ENCODE measurements at regions not wholly inside any gene's neighbourhood (a gene's known extent, or its start where the extent isn't known, plus 50 kb on each side); places are given as distances from the start of the nearest gene placed in this dataset.

DNA sequence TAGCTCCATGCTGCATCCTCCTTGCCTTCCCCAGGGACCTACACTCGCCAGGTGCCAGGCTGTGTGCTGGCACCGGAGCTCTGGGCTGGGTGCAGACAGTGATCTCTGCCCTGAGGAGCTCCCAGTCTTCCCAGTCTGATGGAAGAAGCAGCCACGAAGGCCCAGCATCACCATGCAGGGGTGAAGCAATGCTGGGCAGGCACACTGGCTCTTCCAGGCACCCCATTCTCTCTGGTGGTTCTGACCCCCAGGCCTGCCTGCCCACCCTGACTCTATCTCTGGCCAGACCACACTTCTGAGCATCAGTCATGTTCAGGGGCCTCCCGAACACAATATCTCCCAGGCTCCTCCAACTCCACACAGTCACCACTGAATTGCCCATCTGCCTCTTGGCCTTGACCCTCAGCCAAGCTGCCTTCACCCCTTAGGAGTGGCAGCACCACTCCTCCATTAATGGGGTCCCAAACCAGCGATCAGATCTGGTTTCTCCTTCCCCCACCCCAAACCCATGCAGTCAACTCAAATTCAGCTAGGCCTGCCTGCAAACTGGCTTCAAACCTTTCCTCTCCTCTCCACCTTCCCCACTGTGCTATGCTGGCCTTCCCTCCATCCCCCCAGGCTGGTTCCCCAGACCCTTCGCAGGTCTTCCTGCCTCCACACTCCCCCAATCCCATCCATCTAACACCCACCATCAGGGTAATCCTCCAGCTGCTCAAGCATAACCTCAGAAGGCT, 102.7 kb upstream of the MVB12B start:
- intact Hi-C loops (cut with DNase I, micrococcal nuclease): loop anchor here in 1 of 2 donors (10.0 kb wide), 1 partner anchor 819 kb away; no protein-coding TSS in a partner anchor
- DNase-seq (no peak), ATAC-seq (no peak)

DNA sequence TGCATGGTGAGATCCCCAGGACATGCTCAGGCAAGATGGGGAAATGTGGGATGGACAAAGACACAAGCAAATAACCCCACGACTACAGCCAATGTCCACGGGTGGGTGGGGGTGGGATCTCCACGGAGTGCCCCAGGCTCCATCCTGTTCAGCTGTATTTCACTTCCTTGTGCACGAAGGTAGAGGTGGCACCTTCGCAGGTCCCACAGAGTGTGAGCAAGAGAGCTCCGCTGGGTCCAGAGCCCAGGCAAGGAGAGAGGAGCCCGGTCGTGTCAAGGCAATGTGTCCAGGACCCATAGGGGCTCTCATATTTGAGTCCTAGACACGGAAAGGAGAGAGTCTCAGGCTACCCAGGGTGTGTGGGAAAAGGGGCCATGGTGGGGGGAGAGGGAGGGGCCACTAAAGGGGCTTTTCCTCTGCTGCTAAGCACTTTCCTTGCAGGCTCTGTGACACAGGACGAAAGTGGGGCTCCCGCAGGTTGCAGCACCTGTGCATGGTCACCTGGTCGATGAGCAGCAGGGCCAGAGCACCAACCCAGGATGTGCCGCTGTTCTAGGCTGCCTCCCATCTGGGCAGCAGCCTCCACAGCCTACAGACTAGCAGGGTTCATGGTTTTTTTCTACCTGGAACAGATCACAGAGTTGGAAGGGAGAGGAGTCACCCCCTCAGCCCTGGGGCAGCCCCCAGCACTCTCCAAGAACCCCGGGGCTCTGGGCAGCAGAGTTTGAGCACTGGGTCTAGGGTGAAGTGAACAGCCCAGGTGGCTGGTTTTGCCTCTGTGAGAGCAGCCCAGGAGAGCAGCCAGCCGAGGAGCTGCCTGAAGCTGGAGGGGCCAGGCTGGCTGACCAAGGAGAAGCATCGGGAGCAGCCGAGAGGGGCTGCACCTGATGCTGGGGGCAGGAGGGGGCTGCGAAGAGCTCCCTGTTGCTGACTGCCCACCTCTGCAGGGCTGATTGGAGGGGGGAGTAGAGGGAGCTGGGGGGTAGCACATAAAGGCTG, 100.7 kb upstream of the MVB12B start:
- DNase-seq: no peak
- ATAC-seq: no peak
- intact Hi-C loops (cut with DNase I, micrococcal nuclease): loop anchor here in 1 of 2 donors (10.0 kb wide), 1 partner anchor 821 kb away; no protein-coding TSS in a partner anchor

DNA sequence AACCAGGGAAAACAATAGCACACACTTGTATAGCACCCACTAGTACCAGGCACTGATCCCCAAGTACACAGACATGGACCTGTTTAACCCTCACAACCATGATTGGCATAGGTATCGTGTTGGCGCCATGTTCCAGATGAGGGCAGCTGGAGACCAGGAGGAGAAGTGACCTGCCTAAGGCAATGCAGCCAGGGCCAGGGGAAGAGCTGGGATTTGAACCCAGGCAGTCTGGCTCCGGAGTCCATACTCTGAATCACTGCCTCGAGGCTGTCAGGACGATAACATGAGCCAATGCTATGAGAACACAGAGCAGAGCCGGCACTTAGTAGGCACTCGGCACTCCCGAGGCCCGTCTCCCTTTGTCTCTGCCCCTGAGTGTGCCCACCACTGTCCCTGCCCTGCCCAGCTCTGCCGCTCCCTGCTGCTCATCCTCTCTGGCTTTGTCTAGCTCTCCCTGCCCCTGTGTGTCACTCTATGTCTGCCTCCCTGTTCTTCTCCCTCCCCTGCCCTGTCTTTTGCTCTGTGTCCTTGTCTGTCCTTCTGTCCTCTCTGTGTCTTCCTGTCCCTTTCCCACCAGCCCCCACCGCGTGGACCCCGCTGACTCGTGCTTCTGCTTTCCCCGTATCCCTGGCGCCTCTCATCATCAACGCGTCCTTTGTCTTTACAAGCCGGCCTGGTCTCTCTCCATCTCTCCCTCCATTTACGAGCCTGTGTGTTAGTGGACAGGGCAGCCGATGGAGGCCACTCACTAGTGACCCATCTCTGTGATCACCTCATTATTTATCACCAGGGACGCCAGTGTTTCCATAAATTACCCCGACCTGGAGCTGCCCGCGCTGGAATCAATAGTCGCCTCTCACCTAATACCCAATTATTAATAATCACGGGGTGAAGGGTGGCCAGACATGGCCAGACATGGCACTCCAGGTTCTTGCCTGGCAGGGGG, 99.4 kb upstream of the MVB12B start:
- intact Hi-C loops (cut with DNase I, micrococcal nuclease): loop anchor here in 1 of 2 donors (10.0 kb wide), 1 partner anchor 822 kb away; no protein-coding TSS in a partner anchor
- ATAC-seq: no peak
- DNase-seq: no peak

DNA sequence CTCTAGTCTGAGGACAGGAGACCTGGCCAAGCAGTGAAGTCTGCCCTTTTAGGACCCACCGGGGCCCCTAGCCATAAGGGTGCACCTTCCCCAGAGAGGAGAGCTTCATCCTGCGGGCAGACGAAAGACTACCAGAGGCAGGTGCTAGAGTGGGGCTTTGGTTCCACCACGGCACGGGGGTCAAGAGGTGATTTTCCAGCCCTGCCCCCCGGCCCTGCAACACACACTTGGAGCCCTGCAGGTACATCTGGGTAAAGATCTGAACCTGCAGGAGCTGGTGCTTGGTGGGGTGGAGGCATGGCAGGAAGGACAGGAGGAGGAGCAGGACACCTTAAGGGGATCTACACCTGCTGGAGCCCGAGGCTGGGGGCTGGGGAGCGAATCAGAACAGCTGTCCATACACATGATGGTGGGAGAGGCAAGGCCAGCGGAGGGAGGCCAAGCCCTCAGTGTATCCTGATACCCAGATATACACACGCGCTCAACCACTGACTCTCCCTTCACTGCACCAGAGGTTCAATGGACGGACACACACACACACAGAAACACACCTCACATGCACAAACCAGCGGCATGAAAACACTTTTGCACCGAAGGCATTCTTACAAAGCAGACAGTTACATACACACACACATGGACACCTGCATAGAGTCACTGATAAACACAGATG, 98.4 kb upstream of the MVB12B start:
- ATAC-seq: no peak
- intact Hi-C loops (cut with DNase I, micrococcal nuclease): loop anchor here in 1 of 2 donors (10.0 kb wide), 1 partner anchor 823 kb away; no protein-coding TSS in a partner anchor
- DNase-seq: no peak

DNA sequence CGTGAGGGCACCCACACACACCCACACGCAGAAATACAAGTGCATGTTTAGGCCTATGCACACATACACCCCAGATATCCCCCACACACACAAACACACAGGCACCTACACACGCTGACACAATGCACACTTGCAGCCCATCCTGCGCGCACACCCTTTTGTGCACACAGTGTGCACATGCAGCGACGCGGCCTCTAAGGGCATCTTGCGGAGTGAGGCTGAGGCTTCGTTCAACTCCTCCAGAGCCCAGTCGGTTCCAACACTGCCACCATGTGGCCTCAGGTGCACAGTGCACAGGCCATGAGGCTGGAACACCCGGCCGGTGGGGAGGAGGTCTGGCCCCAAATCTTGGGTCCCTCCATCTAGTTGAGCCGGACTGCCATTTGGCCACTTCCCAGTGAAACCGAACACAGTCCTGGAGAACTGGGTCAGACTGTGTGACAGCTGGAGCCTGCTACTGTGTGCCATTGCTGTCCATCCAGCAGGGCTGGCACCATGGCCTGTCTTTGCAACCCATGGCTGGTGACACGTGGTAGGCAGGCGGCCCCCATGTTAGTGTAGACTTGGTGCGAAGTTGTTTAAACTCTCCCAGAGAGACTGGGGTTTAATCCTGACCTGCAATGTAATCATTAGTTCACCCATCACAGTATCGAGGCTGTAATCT, 97.7 kb upstream of the MVB12B start:
- peak; percentile 53 to 77 for DNase-seq
- intact Hi-C loops (cut with DNase I, micrococcal nuclease): loop anchor here in 1 of 2 donors (10.0 kb wide), 1 partner anchor 824 kb away; no protein-coding TSS in a partner anchor
- peak; percentile 97 for ATAC-seq

DNA sequence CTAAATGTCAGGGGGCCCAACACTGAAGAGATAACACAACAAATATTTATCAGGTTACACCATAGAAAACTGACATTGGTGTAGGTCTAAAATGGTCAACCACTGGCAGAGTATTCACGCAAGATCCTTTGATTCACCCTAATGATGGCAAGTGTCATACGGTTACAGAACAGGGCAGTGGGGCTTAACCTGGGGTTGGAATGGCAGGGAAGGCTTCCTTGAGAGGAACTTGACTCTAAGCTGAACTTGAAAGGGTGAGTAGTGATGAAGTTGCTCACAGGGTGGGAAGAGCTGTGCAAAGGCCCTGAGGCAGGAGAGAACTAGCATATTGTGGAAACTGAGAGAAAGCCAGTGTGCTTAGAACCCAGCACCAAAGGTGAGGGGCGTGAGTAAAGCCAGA, 97.1 kb upstream of the MVB12B start:
- no peak for DNase-seq
- ATAC-seq: no peak
- intact Hi-C loops (cut with DNase I, micrococcal nuclease): loop anchor here in 1 of 2 donors (10.0 kb wide), 1 partner anchor 825 kb away; no protein-coding TSS in a partner anchor

DNA sequence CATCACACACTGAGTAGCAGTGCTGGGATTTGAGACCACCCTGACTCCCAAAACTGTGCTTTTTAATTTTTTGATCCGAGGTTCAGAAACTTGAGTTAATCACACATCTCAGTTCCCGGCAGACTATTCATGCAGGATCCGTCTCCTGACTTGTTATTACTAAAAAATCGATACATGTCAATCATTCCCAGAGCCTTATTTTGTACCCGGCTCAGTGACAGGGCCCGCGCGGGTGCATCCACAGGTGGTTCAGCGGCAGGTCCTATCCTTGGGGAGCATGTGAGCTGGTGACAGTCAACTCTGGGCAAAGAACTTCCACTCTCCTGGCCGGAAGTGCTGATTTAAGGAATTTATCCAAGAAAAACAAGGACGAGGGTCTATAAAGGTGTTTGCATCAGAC, 95.9 kb upstream of the MVB12B start:
- no peak for ATAC-seq
- intact Hi-C loops (cut with DNase I, micrococcal nuclease): loop anchor here in 1 of 2 donors (5.0 kb wide), 1 partner anchor 823 kb away; no protein-coding TSS in a partner anchor
- no peak for DNase-seq

DNA sequence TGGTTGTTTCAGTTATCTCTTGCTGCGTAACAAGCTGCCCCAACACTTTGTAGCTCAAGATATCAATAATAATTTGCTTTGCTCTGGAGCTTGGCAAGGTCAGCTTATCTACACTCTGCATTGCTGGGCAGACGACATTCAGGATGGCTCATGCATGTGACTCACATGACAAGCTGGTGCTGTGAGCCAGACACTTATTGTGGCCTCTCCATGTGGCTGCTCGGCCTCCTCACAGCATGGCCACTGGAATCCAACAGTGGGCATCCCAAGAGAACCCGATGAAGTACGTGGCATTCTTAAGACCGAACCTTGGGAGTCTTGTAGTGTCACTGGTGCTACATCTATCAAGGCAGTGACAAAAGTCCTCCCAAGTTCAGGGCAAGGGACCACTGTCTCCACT, 94.2 kb upstream of the MVB12B start:
- intact Hi-C loops (cut with DNase I, micrococcal nuclease): loop anchor here in 1 of 2 donors (5.0 kb wide), 1 partner anchor 825 kb away; no protein-coding TSS in a partner anchor
- ATAC-seq (no peak), DNase-seq (no peak)

DNA sequence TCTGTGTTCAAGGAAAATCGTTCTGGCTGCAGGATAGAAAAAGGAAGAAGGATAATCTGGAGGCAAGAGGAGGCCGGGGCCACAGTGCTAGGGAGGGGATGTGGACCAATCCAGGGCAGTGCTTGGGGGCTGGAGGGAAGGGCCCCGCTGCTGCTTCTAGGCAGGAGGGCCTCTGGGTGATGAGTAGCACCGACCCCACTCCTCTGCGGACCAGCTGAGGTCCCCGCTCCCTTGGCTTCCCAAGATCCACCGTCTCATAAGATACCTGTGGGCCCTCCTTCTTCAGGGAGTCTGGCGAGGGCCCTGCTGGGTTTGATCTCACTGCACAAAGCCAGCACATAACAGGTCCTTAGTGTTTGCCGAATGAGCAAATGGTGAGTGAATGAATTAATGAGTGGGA, 93.5 kb upstream of the MVB12B start:
- intact Hi-C loops (cut with DNase I, micrococcal nuclease): loop anchor here in 1 of 2 donors (5.0 kb wide), 1 partner anchor 826 kb away; no protein-coding TSS in a partner anchor
- ATAC-seq (no peak), DNase-seq (no peak)

DNA sequence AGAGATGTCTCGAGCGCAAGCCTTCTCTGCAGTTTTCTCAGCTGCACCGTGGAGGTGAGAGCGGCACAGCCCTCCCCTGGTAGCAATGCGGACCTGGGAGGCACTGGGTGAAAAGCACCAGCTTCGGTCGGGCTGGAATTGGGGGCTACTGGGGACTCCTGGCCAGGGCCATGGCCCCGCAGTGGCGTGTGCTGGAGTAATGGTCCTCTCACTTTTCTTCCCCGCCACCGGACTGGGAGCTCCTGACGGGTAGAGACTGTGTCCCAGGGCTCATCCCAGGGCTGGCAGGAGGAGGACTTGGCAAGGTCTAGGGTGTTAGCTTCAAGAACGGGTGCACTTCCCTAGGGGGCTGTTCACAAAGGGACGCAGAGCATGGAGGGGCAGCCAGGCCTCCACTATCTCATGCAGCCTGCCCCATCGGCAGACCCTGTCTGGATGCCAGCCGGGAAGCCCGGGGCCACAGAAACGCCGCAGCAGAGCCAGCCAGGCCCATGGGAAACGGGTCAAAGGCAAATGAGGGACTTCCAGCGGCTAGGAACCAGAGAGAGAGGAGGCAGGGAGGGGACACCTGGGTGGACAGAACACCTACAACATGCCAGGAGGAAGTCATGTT, 92.6 kb upstream of the MVB12B start:
- no peak for ATAC-seq

DNA sequence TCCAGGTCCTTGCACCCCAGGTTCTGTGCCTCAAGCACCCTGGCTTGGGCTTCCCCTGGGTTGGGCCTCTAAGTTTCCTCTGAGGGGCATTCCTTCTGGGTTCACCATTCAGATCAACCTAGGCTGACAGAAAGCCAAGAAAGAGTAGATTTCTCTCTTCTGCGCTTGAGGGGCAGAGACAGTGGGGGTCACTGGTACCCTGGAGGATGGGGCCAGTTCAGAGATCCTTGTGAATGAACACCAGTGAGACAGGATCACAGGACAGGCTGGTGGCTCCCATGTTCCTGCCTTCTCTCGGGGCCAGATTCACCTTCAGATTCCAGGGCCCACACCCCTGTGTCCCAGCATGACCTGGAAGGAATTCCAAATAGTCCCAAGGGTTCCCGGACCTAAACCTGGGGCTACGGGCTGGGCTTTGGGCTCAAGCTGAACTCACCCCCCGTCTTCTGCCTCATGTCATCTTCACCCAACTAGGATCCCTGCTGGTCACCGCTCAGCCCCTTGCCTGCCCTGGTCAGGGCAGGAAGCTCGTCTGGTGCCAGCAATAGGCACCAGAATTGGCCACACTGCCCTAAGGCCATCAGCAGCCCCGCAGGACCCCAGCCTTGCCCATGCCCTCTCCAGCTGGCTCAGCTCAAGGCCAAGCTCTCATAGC, 91.8 kb upstream of the MVB12B start:
- no peak for ATAC-seq
- DNase-seq: no peak
- intact Hi-C loops (cut with DNase I, micrococcal nuclease): loop anchor here in 1 of 2 donors (5.0 kb wide), 1 partner anchor 828 kb away; no protein-coding TSS in a partner anchor

More for the DNA sequence above, 92.6 kb upstream of the MVB12B start:
- DNase-seq: no peak
- intact Hi-C loops (cut with DNase I, micrococcal nuclease): loop anchor here in 1 of 2 donors (5.0 kb wide), 1 partner anchor 827 kb away; no protein-coding TSS in a partner anchor

DNA sequence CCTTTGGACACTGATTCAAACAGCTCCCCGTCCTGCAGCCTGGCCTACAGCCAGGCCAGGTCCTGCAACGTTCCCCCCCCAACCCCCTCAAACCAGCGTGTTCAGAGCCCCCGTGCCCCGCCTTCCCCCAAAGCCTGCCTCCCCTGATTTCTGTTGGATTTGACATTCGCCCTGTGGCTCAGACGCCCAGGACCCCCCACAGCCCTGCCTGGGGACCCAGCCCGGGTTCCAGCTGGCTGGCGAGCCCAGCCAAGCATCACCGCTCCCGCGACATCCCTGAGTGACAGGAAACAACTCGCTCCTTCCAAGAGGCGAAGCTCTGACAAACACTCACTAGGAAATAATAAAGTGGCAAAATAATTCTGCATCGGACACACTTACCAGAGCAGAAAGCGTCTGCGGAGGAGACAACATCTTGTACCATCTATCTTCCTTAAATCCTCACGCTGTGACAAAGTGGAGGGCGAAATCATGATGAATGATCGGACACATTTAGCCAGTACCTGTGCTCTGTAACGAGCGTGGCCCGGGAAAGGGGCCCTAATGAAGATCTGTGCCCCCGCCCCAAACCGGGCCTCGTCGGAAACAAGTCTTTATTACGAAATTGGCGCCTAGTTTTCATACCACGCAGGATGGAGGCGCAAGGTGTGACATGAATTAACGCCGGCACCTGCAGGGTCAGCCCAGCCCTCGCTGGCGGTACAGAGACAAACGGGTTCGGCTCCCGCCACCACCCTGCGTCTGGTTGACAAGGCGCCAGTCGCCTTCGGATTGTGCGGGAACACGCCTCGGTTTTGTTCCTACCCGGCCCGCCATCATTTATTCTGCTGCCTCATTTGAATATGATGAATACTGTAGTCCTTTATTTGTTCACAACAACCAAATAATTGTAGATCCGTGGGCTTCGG, 91.0 kb upstream of the MVB12B start:
- ATAC-seq (no peak), DNase-seq (no peak)
- intact Hi-C loops (cut with DNase I, micrococcal nuclease): no loop called here

DNA sequence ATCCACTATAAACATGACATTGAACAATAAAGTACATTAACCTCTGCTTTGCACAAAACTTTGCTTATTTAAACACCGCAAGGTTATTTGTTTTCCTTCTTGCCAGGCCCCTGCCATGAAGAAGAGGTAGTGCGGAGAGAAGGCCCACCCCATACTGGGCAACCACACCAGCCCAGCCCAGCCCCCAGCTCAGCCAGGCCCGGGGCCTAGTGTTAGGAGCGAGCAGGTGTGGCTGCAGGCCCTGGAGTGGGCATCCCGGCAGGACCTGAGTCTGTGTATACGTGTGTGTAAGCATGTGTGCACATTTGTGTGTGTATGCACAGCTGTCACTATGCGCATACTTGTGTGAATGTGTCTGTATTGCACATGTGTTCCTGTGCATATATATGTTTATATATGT, 90.4 kb upstream of the MVB12B start:
- no peak for DNase-seq
- intact Hi-C loops (cut with DNase I, micrococcal nuclease): no loop called here
- no peak for ATAC-seq

DNA sequence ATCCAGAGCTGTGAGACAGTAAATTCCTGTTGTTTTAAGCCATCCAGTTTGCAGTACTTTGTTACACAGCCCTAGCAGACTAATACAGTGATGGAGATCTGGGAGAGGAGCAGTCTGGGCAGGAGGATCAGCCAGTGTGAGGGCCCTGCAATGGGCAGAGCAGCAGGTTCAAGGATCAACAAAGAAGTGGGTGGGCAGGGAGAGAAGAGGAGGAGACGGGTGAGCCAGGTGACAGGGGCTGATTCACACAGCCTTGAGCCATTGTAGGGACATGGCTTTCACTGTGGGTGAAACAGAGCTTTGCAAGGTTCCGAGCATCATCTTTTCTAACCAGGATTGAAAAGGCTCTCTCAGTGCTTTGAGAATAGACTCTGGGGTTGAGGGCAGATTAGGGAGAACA, 88.2 kb upstream of the MVB12B start:
- intact Hi-C loops (cut with DNase I, micrococcal nuclease): no loop called here
- ATAC-seq (no peak), DNase-seq (no peak)

DNA sequence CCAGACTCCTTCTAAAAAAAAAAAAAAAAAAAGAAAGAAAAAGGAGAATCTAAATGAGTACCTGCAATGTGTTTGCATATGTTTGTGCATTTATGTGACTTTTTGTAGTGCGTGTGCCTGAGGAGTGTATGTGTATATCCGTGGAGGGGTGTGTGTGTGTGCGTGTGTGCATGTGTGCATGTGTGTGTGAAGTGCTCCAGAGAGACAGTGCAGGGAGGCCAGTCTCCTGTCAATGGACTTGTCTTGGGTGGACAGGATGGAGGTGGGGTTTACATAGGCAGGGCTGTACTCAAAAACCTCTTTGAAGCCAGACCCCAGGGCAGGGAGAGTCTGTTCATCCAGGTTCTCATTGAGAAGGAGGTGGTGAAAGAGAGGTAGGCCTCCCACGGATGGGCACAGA, 87.1 kb upstream of the MVB12B start:
- ATAC-seq (no peak), DNase-seq (no peak)
- intact Hi-C loops (cut with DNase I, micrococcal nuclease): no loop called here
